Neuronal stem cell (in vitro differentiated cells): ENCODE measurements at regions not wholly inside any gene's neighbourhood (a gene's known extent, or its start where the extent isn't known, plus 50 kb on each side); places are given as distances from the start of the nearest gene placed in this dataset.

ENCODE experiments used
- DNase-seq: peaks from one replicate; pipeline ENCODE4 v3.0.0-alpha.2; 2013; ENCODE audit warnings: low spot score
- H2AFZ ChIP-seq: one replicate; pipeline ENCODE4 v1.6.1; 2013; ENCODE audit warnings: mild to moderate bottlenecking, low read length, inconsistent platforms
- H2AK5ac ChIP-seq: 2 replicates; pipeline ENCODE4 v1.6.1; 2013; ENCODE audit warnings: low read depth, mild to moderate bottlenecking, inconsistent platforms, low read length, moderate library complexity, mixed read lengths
- H2BK120ac ChIP-seq: 2 replicates; pipeline ENCODE4 v1.6.1; 2013; ENCODE audit warnings: low read depth, mild to moderate bottlenecking, inconsistent platforms, low read length, moderate library complexity, mixed read lengths
- H2BK12ac ChIP-seq: one replicate; pipeline ENCODE4 v1.6.1; 2013; ENCODE audit warnings: low read length, inconsistent platforms
- H2BK15ac ChIP-seq: 2 replicates; pipeline ENCODE4 v1.6.1; 2013; ENCODE audit warnings: mild to moderate bottlenecking, low read length, inconsistent platforms, mixed read lengths
- H2BK5ac ChIP-seq: one replicate; pipeline ENCODE4 v1.6.1; 2013; ENCODE audit warnings: inconsistent platforms, mild to moderate bottlenecking, low read length, moderate library complexity
- H3K14ac ChIP-seq: one replicate; pipeline ENCODE4 v1.6.1; 2013; ENCODE audit warnings: low read length, inconsistent platforms
- H3K18ac ChIP-seq: 2 replicates; pipeline ENCODE4 v1.6.1; 2013; ENCODE audit warnings: low read length, inconsistent platforms
- H3K23ac ChIP-seq: 2 replicates; pipeline ENCODE4 v1.6.1; 2013; ENCODE audit warnings: low read depth, mild to moderate bottlenecking, mixed read lengths, low read length, inconsistent platforms; ENCODE audit not compliant: poor library complexity
- H3K27ac ChIP-seq: replicated peaks from 3 replicates; pipeline ENCODE4 v1.5.1; 2013; ENCODE audit warnings: low read length, inconsistent platforms
- H3K27me3 ChIP-seq, 3 experiments: 2 replicates each; pipeline ENCODE4 v1.6.1; 2013; ENCODE audit warnings: low read length in 3 of 3, mild to moderate bottlenecking in 2 of 3, inconsistent platforms in 1 of 3, low read depth in 1 of 3, mixed read lengths in 1 of 3, moderate library complexity in 1 of 3; ENCODE audit not compliant: control insufficient read depth in 3 of 3, insufficient read depth in 3 of 3
- H3K36me3 ChIP-seq, 2 donors: replicated peaks in 1 of 2; 2 replicates each; pipeline ENCODE4 v1.6.1; 2013; ENCODE audit warnings: low read length in 2 of 2; ENCODE audit not compliant: control insufficient read depth in 2 of 2, insufficient read depth in 2 of 2
- H3K4ac ChIP-seq: 2 replicates; pipeline ENCODE4 v1.6.1; 2013; ENCODE audit warnings: inconsistent platforms, mild to moderate bottlenecking, low read length, moderate library complexity
- H3K4me1 ChIP-seq, 2 donors: 1 replicate in 1 of 2; 2 replicates in 1 of 2; pipeline ENCODE4 v1.6.1; 2013; ENCODE audit warnings: low read length in 2 of 2, low read depth in 1 of 2; ENCODE audit not compliant: control insufficient read depth in 2 of 2, insufficient read depth in 1 of 2
- H3K4me2 ChIP-seq: one replicate; pipeline ENCODE4 v1.6.1; 2013; ENCODE audit warnings: mild to moderate bottlenecking, low read length, inconsistent platforms; ENCODE audit not compliant: insufficient read depth, poor library complexity, severe bottlenecking
- H3K4me3 ChIP-seq, 2 donors: 2 replicates each; pipeline ENCODE4 v1.5.1; 2013; ENCODE audit warnings: low read length in 2 of 2, mild to moderate bottlenecking in 2 of 2, inconsistent platforms in 1 of 2, moderate library complexity in 1 of 2
- H3K79me1 ChIP-seq: one replicate; pipeline ENCODE4 v1.6.1; 2013; ENCODE audit warnings: low read depth, mild to moderate bottlenecking, inconsistent platforms, low read length, moderate library complexity
- H3K9ac ChIP-seq: one replicate; pipeline ENCODE4 v1.6.1; 2013; ENCODE audit warnings: mild to moderate bottlenecking, low read depth, low read length, inconsistent platforms; ENCODE audit not compliant: poor library complexity
- H3K9me3 ChIP-seq, 2 donors: replicated peaks in 1 of 2; 2 replicates each; pipeline versions ENCODE3 to v1.6.1; 2013; ENCODE audit warnings: low read length in 2 of 2, mild to moderate bottlenecking in 2 of 2, inconsistent platforms in 1 of 2, low read depth in 1 of 2, mixed read lengths in 1 of 2, moderate library complexity in 1 of 2; ENCODE audit not compliant: control insufficient read depth in 2 of 2, insufficient read depth in 1 of 2
- H4K8ac ChIP-seq: one replicate; pipeline ENCODE4 v1.6.1; 2013; ENCODE audit warnings: low read depth, mild to moderate bottlenecking, inconsistent platforms, low read length, moderate library complexity
- H4K91ac ChIP-seq: one replicate; pipeline ENCODE4 v1.6.1; 2013; ENCODE audit warnings: low read length, low read depth, mild to moderate bottlenecking, inconsistent platforms; ENCODE audit not compliant: poor library complexity
- WGBS, 2 donors: extraction: QIAGEN DNeasy Blood & Tissue Kit; methylation state at CpG; one replicate each; pipeline ENCODE4 v1.1.7; 2013; ENCODE audit warnings: missing lambda C conversion rate in 2 of 2, mixed read lengths in 1 of 2; ENCODE audit not compliant: insufficient read length in 2 of 2, insufficient replicate concordance in 1 of 2; ENCODE audit errors: extremely low coverage in 2 of 2; 5-methylcytosine and 5-hydroxymethylcytosine counted together

- peaks cover 2 to 19% of the 10 kb centered on the region in 2 donors for H3K4me1 ChIP-seq
- no CpG with 5 or more reads among the region's 5 CpGs for WGBS, 2 donors
- H2BK12ac ChIP-seq, result no peak overlapping the region
- no peak overlapping the region for H3K4me2 ChIP-seq
- no peak overlapping the region for H4K8ac ChIP-seq
- no peaks in the 10 kb centered on the region for H3K27me3 ChIP-seq
- H2BK15ac ChIP-seq, result no peak overlapping the region
- H3K14ac ChIP-seq, result no peak overlapping the region
- peak overlapping the region; percentile 57 for H2AFZ ChIP-seq
- no peak overlapping the region for H3K23ac ChIP-seq
- H2BK120ac ChIP-seq, result no peak overlapping the region
- no peak overlapping the region for H4K91ac ChIP-seq
- no peaks in the 10 kb centered on the region for H3K36me3 ChIP-seq
- H3K4ac ChIP-seq, result no peak overlapping the region
- H3K9me3 ChIP-seq, result peaks cover 0 to 3% of the 10 kb centered on the region in 2 donors
- no peak overlapping the region for H3K9ac ChIP-seq
- H3K79me1 ChIP-seq, result no peaks in the 10 kb centered on the region
- H2BK5ac ChIP-seq, result no peak overlapping the region
- no peak overlapping the region for H3K18ac ChIP-seq
- H3K27ac ChIP-seq, result no peak overlapping the region
- no peak overlapping the region for H3K4me3 ChIP-seq
- H2AK5ac ChIP-seq, result no peak overlapping the region
- no peak for DNase-seq
Measured at GRCh38 chr2:150872756-150873395, 385.4 kb upstream of the RND3 start.

GRCh38 chr2:150866431-150866830 is 379.0 kb upstream of the RND3 start:
- H2AK5ac ChIP-seq, result no peak overlapping the region
- H3K18ac ChIP-seq, result no peak overlapping the region
- peaks cover 0 to 2% of the 10 kb centered on the region in 2 donors for H3K9me3 ChIP-seq
- H3K14ac ChIP-seq, result no peak overlapping the region
- H2BK15ac ChIP-seq, result no peak overlapping the region
- H3K9ac ChIP-seq, result no peak overlapping the region
- no peak overlapping the region for H4K8ac ChIP-seq
- H3K27me3 ChIP-seq, result no peaks in the 10 kb centered on the region
- no peak overlapping the region for H4K91ac ChIP-seq
- H2BK120ac ChIP-seq, result no peak overlapping the region
- no peak overlapping the region for H2AFZ ChIP-seq
- DNase-seq, result no peak
- H3K79me1 ChIP-seq, result no peaks in the 10 kb centered on the region
- H3K4me3 ChIP-seq, result no peak overlapping the region
- H3K4ac ChIP-seq, result no peak overlapping the region
- no peaks in the 10 kb centered on the region for H3K36me3 ChIP-seq
- H3K4me2 ChIP-seq, result no peak overlapping the region
- no peak overlapping the region for H3K27ac ChIP-seq
- no peak overlapping the region for H3K23ac ChIP-seq
- no peak overlapping the region for H2BK5ac ChIP-seq
- H2BK12ac ChIP-seq, result no peak overlapping the region
- no peaks in the 10 kb centered on the region for H3K4me1 ChIP-seq

GRCh38 chr2:150863691-150864090 is 376.2 kb upstream of the RND3 start:
- H2BK15ac ChIP-seq, result no peak overlapping the region
- H3K14ac ChIP-seq, result no peak overlapping the region
- no peak overlapping the region for H2AK5ac ChIP-seq
- peaks cover 3 to 4% of the 10 kb centered on the region in 2 donors for H3K4me1 ChIP-seq
- H4K8ac ChIP-seq, result no peak overlapping the region
- no peak overlapping the region for H3K18ac ChIP-seq
- H3K4ac ChIP-seq, result no peak overlapping the region
- no peak overlapping the region for H3K23ac ChIP-seq
- no peak overlapping the region for H2BK12ac ChIP-seq
- no peak overlapping the region for H3K27ac ChIP-seq
- H3K4me3 ChIP-seq, result no peak overlapping the region
- no peak overlapping the region for H3K4me2 ChIP-seq
- H3K79me1 ChIP-seq, result no peaks in the 10 kb centered on the region
- H2BK5ac ChIP-seq, result no peak overlapping the region
- H2AFZ ChIP-seq, result no peak overlapping the region
- no peaks in the 10 kb centered on the region for H3K36me3 ChIP-seq
- H3K9ac ChIP-seq, result no peak overlapping the region
- H4K91ac ChIP-seq, result no peak overlapping the region
- no peak overlapping the region for H2BK120ac ChIP-seq
- no peaks in the 10 kb centered on the region for H3K27me3 ChIP-seq
- DNase-seq, result no peak
- H3K9me3 ChIP-seq, result peaks cover 0 to 2% of the 10 kb centered on the region in 2 donors

GRCh38 chr2:150860301-150860700 is 372.8 kb upstream of the RND3 start:
- Histone ChIP-seq H3K18ac (peak overlapping the region; percentile 67), H2AFZ (peak overlapping the region; percentile 28), H3K4me3 (no peak overlapping the region), H3K14ac (no peak overlapping the region), H3K23ac (no peak overlapping the region), H3K79me1 (no peaks in the 10 kb centered on the region), H2BK120ac (no peak overlapping the region), H3K9ac (no peak overlapping the region), H2BK5ac (no peak overlapping the region), H3K4me1 (peaks cover 3 to 4% of the 10 kb centered on the region in 2 donors), H4K91ac (no peak overlapping the region), H2BK12ac (no peak overlapping the region), H3K4me2 (no peak overlapping the region), H4K8ac (no peak overlapping the region), H3K9me3 (peaks cover 0 to 2% of the 10 kb centered on the region in 2 donors), H2AK5ac (no peak overlapping the region), H2BK15ac (no peak overlapping the region), H3K27ac (no peak overlapping the region), H3K27me3 (no peaks in the 10 kb centered on the region), H3K36me3 (no peaks in the 10 kb centered on the region), H3K4ac (no peak overlapping the region)
- WGBS, 2 donors, result no CpG with 5 or more reads among the region's 3 CpGs
- DNase-seq, result no peak
